Suppressor macrophage treated with lipopolysaccharide for 4 hours (primary cell): ENCODE measurements at regions not wholly inside any gene's neighbourhood (a gene's known extent, or its start where the extent isn't known, plus 50 kb on each side); places are given as distances from the start of the nearest gene placed in this dataset.

ENCODE experiments used
- DNase-seq: peaks from one replicate; pipeline ENCODE4 v3.0.0-alpha.2; 2020

GRCh38 chr1:173128742-173129141, 78.0 kb upstream of the TNFSF18 start:
- no peak for DNase-seq

DNA sequence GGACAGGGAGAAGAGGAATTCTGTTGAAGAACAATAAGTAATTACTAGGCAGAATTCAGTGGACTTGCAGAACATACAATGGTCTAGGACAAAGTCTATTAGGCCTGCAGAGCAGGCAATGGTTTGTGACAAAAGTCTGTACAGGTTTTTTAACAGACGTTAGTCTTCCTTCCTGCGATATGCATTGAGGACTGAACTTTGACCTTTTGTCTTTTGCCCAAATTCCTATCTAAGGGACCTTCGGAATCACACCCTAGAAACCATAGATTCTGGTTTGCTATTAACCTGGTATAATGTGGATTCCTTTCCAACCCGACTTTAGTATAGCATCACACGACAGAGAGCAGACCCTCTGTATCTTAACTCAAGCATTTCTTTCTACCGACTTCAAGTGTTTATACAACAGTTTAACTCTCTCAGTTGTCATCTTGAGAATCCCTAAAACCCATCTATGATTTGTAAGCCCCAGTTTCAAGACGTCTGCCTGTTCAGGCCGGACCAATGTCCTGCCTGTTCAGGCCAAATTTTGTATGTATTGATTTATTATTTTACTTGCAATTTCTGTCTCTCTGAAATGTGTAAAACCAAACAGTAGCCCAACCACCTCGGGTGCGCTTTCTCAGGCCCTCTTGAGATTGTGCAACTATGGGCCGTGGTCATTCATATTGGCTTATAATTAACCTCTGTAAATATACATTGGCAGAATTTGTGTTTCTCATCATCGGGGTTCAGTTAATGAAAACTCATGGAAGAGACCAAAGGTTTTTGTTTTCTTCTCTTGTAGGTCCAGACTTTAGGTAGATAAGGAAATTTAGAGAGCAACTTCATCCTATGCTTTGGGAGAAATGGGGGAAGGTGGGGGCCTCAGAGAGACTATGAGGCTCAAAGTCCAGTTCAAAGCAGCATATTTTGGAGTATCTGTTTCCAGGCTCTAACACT, 76.9 kb upstream of the TNFSF18 start:
- DNase-seq, result no peak

DNA sequence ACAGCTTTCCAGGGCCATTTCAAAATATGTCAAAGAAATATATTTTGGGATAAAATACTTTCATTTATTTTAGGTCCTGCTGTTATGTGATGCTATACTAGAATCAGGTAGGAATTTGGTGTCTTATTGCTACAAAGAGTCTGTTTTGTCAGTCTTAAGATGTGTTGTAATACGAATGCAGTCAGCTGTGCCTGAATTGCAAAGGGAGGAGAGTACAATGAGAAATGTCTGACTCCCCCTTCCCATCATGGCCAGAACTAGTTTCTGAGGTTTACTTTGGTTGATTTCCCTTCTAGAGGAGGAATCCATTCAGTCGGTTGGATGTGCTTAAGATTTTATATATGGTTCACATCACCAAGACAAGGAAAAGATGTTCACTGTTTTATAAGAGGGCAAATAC, 75.7 kb upstream of the TNFSF18 start:
- no peak for DNase-seq

DNA sequence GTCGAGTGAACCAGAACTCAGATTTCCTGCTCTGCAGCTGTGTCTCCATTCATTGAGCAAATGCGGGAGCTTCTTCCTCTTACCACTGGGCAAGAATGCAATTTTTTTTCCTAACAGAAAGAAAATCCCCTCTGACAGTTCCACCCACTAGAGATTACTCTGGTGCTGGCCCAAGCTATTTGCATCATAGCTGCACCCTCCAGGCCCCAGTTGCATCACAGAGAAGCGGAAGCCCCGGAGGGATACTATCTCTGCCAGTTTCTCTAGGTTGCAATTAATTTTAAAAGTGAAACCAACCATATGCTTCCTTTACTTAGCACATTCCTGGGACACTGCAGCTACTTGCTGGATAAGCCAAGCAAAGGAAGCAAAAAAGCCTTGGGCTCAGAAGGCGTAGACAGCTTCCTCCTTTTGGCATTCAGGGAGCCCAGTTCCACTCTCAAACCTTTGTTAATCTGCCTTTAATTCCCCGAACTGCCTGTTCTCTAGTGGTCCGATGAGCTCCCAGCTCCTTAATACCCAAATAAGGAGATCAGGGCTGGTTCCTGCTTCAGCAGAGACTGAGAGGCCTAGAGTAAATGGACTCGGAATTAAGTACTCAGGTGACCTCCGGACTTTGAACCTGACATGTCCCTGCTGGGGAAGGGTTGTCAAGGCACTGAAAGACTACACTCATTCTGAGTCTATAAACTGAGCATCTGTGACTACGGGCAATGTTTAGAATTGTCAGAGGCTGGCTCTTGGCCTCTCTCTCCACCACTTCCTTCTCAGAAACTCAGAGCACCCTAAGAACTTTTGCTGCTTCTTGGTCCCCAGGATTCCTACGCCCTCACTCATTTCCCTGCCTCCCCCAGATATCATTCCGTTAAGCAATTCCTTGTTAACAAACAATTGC, 72.5 kb upstream of the TNFSF18 start:
- peak; percentile 98 for DNase-seq

DNA sequence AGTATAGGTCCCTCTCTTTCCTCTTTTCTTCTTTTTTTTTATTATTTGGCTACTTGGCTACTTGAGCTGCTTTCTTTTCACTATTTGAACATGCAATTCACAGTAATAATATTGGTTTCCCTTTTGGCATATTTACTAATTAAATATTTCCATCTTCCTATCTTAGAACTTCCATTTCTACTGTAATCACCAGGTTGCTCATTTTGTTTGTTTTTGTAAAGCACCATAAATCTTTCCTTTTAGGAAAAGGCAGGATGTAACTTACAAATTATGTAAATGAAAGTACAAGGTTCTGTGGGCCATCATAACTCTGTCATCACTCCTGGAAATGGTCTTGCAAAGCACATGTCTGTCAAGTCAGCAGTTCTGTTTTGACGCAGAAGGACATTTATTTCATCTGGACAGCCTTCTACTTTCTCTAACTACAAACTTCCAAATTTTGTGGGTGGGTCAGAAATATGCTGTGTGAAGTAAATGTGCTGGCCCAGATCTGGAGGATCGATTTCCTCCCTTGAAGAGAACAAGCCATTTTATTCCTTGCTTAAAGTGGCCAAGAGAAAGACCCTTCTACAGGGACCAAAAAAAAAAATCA, 71.7 kb upstream of the TNFSF18 start:
- peak; percentile 58 for DNase-seq

GRCh38 chr1:173118404-173118803, 67.7 kb upstream of the TNFSF18 start:
- no peak for DNase-seq

DNA sequence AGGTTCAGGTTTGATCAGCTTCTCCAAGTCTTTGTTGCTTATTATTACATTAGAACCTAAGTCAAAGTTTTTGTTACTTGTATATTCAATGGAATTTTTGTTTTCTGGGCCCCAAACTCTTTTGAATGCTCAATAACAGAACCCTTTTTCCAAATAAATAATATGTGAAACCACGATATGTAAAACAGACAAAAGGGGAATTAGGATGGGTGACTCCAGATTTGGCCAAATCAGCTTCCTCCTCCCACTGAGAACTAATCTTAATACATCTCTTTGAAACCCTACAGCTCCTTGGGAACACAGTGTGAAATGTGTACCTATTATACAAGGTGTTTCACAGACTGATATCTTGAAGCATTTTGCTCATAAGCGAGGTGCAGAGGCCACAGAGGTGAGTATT, 67.0 kb upstream of the TNFSF18 start:
- peak; percentile 47 for DNase-seq

- peak; percentile 71 for DNase-seq
These were observed 66.4 kb upstream of the TNFSF18 start for GRCh38 chr1:173117108-173117633.

DNA sequence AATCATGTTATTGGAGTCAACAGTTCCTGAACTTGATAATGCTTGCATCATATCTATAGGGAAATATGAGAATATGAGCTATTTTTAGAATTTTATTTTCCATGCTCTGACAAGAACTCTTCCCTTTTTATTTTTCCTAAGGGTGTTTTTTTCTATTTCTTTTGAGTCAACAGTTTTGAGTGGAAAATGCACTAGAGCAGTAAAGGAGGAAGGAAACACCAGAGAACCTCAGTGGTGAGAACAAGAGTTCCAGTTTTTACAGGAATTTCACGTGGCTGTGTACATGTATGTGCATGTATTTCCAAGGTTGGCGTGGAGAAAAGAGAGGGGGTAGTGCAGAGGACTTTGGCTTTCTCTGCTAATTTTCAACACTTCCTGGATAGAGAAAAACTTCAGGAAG, 63.6 kb upstream of the TNFSF18 start:
- DNase-seq, result peak; percentile 34

DNA sequence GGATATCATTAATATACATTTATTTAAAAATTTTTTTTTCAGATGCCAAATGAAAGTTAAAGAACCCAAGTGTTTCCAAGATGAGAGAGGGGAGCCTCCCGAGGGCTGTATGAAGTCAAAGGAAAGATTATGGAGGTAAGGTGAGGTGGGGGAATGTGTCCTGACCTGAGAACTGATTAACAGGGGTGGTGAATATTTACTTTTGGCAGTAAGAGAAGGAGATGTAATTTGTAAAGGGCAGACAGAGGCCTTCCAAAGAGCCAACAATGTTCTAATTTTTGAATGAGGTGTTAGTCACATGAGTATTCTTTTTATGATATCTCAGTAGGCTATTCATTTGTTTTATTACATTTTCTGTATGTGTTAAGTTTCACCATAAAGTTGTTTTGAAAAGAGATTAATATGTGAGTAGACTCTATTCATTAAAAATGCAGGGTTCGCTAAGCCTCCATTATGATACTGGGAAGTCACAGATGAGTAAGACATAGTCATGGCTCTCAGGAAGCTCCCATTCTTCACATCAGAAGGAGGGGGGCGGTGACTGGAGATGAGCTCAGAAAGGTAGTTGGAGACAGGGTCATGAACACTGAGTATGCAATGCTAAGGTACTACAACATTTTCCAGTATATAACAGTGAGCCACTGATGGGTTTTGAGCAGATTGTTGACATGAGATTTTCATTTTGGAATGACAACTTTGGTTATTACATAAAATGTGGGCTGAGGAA, 62.4 kb upstream of the TNFSF18 start:
- DNase-seq, result peak; percentile 48

DNA sequence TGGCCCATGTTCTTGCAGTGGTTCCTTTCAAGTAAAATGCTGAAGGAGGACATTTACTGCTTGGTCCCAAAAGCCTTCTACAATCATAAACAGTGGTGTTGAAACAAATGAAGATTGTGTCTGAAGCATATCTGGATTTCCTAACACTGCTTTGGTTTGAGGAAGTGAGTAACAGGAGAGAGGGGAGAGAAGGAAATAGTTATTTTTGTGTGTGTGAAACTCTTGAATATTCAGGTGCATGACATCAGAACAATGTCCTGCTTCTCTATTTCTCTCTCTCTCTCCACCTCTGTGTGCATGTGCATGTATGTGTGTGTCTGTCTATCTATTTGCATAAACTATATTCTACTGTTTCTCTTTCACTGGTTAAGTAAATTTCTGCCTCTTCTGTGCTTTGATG, 61.4 kb upstream of the TNFSF18 start:
- DNase-seq, result peak; percentile 81

DNA sequence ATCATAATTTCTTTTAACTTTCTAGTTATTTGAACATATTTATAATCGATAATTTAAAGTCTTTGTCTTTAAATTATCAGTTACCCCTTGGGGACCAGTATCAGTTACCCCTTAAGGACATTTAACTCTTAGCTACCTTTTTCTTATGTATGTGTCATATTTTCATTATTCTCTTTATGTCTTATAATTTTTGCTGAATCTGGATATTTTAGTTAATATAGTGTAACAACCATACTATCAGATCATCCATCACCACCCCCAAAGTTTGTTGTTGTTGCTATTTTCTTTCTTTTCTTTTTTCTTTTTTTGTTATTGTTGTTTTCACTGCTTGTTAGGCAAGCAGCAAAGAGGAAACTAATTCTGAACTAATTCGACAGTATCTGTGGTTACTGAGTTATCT, 57.0 kb upstream of the TNFSF18 start:
- DNase-seq, result no peak

DNA sequence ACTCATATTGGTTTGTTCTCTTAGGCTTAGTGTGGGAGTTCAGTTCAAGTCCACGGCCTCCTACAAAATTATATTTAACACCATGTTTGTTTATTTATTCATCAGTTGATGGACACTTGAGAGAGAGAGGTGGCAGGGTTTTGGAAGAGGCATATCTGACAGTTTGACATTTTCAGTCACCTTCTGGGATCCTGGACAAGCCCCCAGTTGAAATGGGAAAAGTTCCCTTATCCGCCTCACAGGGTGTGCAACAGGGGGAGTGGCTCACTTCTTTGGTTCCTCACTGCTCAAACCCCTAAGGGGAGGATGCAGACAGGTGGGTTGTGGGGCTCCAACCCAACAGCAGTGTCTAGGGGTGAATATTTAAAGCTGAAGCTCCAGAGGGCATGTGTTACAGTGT, 52.3 kb upstream of the TNFSF18 start:
- no peak for DNase-seq

DNA sequence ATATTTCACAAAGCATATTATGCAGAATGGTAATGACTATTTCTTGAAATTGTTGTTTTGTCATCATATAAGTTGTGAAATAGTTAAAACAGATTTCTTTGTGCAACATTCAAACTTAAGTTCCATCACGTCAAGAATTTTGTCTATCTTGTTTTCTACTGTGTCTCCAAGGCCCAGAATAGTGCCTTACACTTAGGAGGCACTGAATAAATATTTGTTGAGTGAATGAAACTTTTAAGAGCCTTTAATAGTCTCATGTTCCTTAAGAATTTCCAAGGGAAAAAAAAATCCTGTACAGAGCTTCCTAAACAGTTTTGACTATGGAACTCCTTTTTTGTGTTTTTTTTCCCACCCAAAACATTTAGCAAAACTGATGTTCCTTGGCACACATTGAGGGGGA, 50.8 kb upstream of the TNFSF18 start:
- DNase-seq, result no peak

DNA sequence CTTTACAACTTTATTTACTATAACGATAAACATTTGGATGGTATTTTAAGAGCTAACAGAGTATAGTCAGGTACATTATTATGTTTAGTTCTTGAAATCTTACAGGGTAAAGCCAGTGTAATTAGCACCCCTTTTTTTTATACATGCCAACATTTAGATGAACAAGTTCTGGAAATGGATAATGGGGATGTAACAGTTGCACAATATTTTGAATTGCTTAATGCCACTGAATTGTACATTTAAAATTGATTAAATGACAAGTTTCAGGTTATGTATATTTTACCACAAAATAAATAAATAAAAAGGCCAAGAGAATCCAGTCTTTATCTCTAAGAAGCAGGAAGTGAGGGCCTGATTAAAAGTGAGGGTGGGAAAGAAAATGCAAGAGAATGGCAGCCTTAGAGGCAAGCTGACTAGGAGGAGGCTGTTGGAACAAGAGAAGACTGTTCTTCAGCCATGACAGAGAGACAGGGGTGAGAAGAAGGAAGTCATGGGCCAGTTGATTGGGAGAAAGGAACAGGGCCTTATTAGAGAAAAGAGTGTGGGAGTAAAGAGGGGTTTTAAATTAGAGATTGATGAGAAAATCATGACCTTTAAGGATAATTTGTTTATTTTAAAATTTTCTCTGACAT, 49.9 kb upstream of the TNFSF18 start:
- DNase-seq, result no peak
